Fibroblast of lung (primary cell): ENCODE measurements at regions not wholly inside any gene's neighbourhood (a gene's known extent, or its start where the extent isn't known, plus 50 kb on each side); places are given as distances from the start of the nearest gene placed in this dataset.

Experiments
- CTCF ChIP-seq, 2 donors: IDR thresholded peaks in 1 of 2; conservative IDR thresholded peaks in 1 of 2; 1 replicate in 1 of 2; 2 replicates in 1 of 2; pipeline ENCODE4 v1.5.1; 2011 to 2012; ENCODE audit warnings: low read length in 2 of 2, control low read depth in 1 of 2, inconsistent platforms in 1 of 2, low read depth in 1 of 2, mild to moderate bottlenecking in 1 of 2
- EZH2 ChIP-seq: IDR thresholded peaks from 2 replicates; pipeline ENCODE4 v1.5.1; 2012; ENCODE audit warnings: low read length, control low read depth, mild to moderate bottlenecking; ENCODE audit errors: missing control alignments

- TF ChIP-seq CTCF (conservative IDR thresholded peaks at IDR 0.05 in 1 of 2, IDR thresholded peaks at IDR 0.05 in 1 of 2; ENCODE audit: low read depth in 1 of 2, low read length in 2 of 2) (no peak), EZH2 (no peak)
These were observed 133.4 kb downstream of the SLC25A46 start for GRCh38 chr5:110872200-110872599.
